Peyer's patch (tissue), 4 donors: ENCODE measurements at regions not wholly inside any gene's neighbourhood (a gene's known extent, or its start where the extent isn't known, plus 50 kb on each side); places are given as distances from the start of the nearest gene placed in this dataset.

ENCODE experiments used
- DNase-seq, 3 donors: peaks; one replicate each; pipeline ENCODE4 v3.0.0-alpha.2; 2017 to 2019
- H3K27ac ChIP-seq, 4 donors: fragments of 200-600 bp; sonication (generic); one replicate each; pipeline ENCODE4 v1.5.1; 2016 to 2019
- H3K27me3 ChIP-seq, 2 donors: fragments of 200-600 bp; sonication (generic); one replicate each; pipeline ENCODE4 v1.5.1; 2019
- H3K36me3 ChIP-seq, 3 donors: fragments of 200-600 bp; sonication (generic); one replicate each; pipeline ENCODE4 v1.5.1; 2016 to 2019
- H3K4me1 ChIP-seq, 4 donors: fragments of 200-600 bp; sonication (generic); one replicate each; pipeline ENCODE4 v1.5.1; 2016 to 2019
- H3K4me3 ChIP-seq, 4 donors: fragments of 200-600 bp; sonication (generic); 1 replicate in 3 of 4; 2 replicates in 1 of 4; pipeline ENCODE4 v1.5.1; 2016 to 2019; ENCODE audit warnings: mild to moderate bottlenecking in 1 of 4
- H3K9me3 ChIP-seq, 4 donors: fragments of 200-600 bp; sonication (generic); one replicate each; pipeline ENCODE4 v1.5.1; 2016 to 2019; ENCODE audit warnings: mild to moderate bottlenecking in 1 of 4
- CTCF ChIP-seq, 6 experiments: fragments of 450-650 bp in 4 of 6; fragments of 200-600 bp in 2 of 6; sonication (generic) in 1 of 6; IDR thresholded peaks; one replicate each; pipeline ENCODE4 v1.5.1; 2017 to 2019; ENCODE audit warnings: antibody characterized with exemption in 6 of 6, mild to moderate bottlenecking in 3 of 6, moderate library complexity in 1 of 6
- POLR2A ChIP-seq, 2 donors: fragments of 450-650 bp; IDR thresholded peaks; one replicate each; pipeline ENCODE4 v1.5.1; 2017; ENCODE audit warnings: antibody characterized with exemption in 2 of 2, mild to moderate bottlenecking in 2 of 2, moderate library complexity in 2 of 2

GRCh38 chr19:30669329-30670010, 297.3 kb downstream of the ZNF536 start:
- peaks cover 0 to 13% (median 0%) of the 10 kb centered on the region in 4 donors for H3K4me1 ChIP-seq
- no peaks in the 10 kb centered on the region for H3K36me3 ChIP-seq
- H3K9me3 ChIP-seq: no peaks in the 10 kb centered on the region
- H3K27ac ChIP-seq: no peak overlapping the region
- no peaks in the 10 kb centered on the region for H3K27me3 ChIP-seq
- TF ChIP-seq CTCF (IDR thresholded peaks at IDR 0.05): peak in 5 of 6 experiments; percentile 20 to 54 (median 51)
- no peak for TF ChIP-seq POLR2A (IDR thresholded peaks at IDR 0.05)
- DNase-seq: peak; percentile 28 to 80 (median 72)
- no peak overlapping the region for H3K4me3 ChIP-seq

GRCh38 chr19:30668521-30669155, 296.5 kb downstream of the ZNF536 start:
- no peaks in the 10 kb centered on the region for H3K9me3 ChIP-seq
- TF ChIP-seq POLR2A (IDR thresholded peaks at IDR 0.05) (no peak), CTCF (IDR thresholded peaks at IDR 0.05) (no peak)
- no peaks in the 10 kb centered on the region for H3K27me3 ChIP-seq
- H3K4me1 ChIP-seq: peaks cover 0 to 21% (median 0%) of the 10 kb centered on the region in 4 donors
- no peaks in the 10 kb centered on the region for H3K36me3 ChIP-seq
- DNase-seq: no peak
- H3K27ac ChIP-seq: no peak overlapping the region
- H3K4me3 ChIP-seq: no peak overlapping the region

GRCh38 chr19:30667746-30668145, 295.6 kb downstream of the ZNF536 start:
- H3K9me3 ChIP-seq: no peaks in the 10 kb centered on the region
- TF ChIP-seq CTCF (IDR thresholded peaks at IDR 0.05): no peak
- no peak for TF ChIP-seq POLR2A (IDR thresholded peaks at IDR 0.05)
- H3K4me1 ChIP-seq: peaks cover 0 to 28% (median 0%) of the 10 kb centered on the region in 4 donors
- H3K27ac ChIP-seq: no peak overlapping the region
- no peak overlapping the region for H3K4me3 ChIP-seq
- H3K27me3 ChIP-seq: no peaks in the 10 kb centered on the region
- no peak for DNase-seq
- H3K36me3 ChIP-seq: no peaks in the 10 kb centered on the region

- Histone ChIP-seq H3K9me3 (no peaks in the 10 kb centered on the region), H3K27me3 (no peaks in the 10 kb centered on the region), H3K4me3 (no peak overlapping the region), H3K36me3 (no peaks in the 10 kb centered on the region), H3K27ac (no peak overlapping the region), H3K4me1 (peaks cover 0 to 28% (median 0%) of the 10 kb centered on the region in 4 donors)
- no peak for TF ChIP-seq CTCF (IDR thresholded peaks at IDR 0.05)
- no peak for TF ChIP-seq POLR2A (IDR thresholded peaks at IDR 0.05)
- DNase-seq: no peak
These were observed 295.0 kb downstream of the ZNF536 start for GRCh38 chr19:30667227-30667626.

- TF ChIP-seq CTCF (IDR thresholded peaks at IDR 0.05) (peak in 5 of 6 experiments; percentile 33 to 76 (median 65)), POLR2A (IDR thresholded peaks at IDR 0.05) (no peak)
- no peak overlapping the region for H3K4me3 ChIP-seq
- no peaks in the 10 kb centered on the region for H3K36me3 ChIP-seq
- no peak overlapping the region for H3K27ac ChIP-seq
- H3K27me3 ChIP-seq: no peaks in the 10 kb centered on the region
- peak in 2 of 3 donors; percentile 60 to 68 for DNase-seq
- no peaks in the 10 kb centered on the region for H3K9me3 ChIP-seq
- H3K4me1 ChIP-seq: peaks cover 0 to 28% (median 0%) of the 10 kb centered on the region in 4 donors
These were observed 294.2 kb downstream of the ZNF536 start for GRCh38 chr19:30666301-30666803.
